Dermis blood vessel endothelial cell (primary cell): ENCODE measurements at regions not wholly inside any gene's neighbourhood (a gene's known extent, or its start where the extent isn't known, plus 50 kb on each side); places are given as distances from the start of the nearest gene placed in this dataset.

ENCODE experiments used
- DNase-seq: peaks from one replicate; pipeline ENCODE4 v3.0.0; 2010

- no peak for DNase-seq
These were observed 49.7 kb upstream of the ARHGAP5 start for GRCh38 chr14:32027255-32027939.
